Dermis blood vessel endothelial cell (primary cell): ENCODE measurements at regions not wholly inside any gene's neighbourhood (a gene's known extent, or its start where the extent isn't known, plus 50 kb on each side); places are given as distances from the start of the nearest gene placed in this dataset.
"Not testable (repeated sequence)": the region's sequence is repeated elsewhere in the genome, so short reads cannot be mapped to it uniquely, and the experiment has no call there.

Source experiments
- DNase-seq: peaks from one replicate; pipeline ENCODE4 v3.0.0; 2010

DNA sequence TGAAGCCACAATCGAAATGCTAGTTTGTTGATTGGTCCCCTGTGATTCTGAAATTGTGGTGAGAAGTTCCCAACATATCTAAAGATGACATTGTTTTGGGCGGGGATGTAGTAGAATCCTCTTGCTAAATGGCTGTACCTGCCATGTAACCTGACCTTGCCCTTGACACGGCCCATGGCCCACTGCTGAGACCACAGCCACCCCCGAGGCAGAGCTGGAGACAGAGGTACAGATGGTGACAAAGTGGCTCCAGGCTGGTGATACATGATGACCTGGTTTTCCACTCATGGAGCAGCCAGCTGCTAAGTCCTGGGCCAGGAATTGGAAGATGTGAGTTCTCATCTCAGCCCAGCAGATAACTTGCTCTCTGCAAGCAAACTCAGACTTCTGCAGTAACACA lies 226.5 kb downstream of the FOXD2 start:
- DNase-seq, result no peak

GRCh38 chr1:47664896-47665295 lies 227.1 kb downstream of the FOXD2 start:
- not testable (repeated sequence) for DNase-seq

GRCh38 chr1:47669081-47669585 lies 231.3 kb downstream of the FOXD2 start:
- DNase-seq, result no peak

- DNase-seq, result no peak
Observed at GRCh38 chr1:47672622-47673021, 234.8 kb downstream of the FOXD2 start.

- no peak for DNase-seq
Observed at GRCh38 chr1:47674189-47674588, 236.3 kb downstream of the FOXD2 start.

DNA sequence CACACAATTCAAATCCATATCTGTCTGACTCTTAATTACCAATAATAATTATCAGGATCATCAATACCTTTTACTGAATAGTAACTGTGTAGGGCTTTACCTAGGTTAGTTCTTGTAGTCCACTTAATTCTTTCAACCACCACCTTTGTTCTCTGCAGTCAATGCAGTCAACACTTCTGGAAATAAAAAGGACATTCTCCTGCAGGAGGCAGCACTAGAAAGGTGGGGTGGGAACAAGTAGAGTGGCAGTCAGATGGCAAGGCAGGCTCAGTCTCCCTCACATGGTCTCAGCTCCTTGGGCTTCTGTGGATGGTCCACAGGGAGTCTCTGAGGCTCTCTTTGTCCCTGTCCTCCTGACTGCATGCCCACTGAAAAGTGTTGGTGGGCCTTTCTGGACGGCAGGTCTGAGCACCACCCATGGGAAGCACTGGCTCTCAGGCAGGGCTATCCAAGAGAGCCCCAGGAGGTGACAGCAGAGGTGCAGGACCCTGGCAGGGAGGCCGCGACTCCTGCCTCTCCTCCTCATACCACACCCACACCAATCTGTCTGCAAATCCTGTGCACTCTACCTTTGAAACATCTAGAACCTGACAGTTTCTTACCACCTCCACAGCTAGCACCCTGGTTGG lies 237.3 kb downstream of the FOXD2 start:
- no peak for DNase-seq

- DNase-seq, result no peak
Observed at GRCh38 chr1:47675721-47676120, 237.9 kb downstream of the FOXD2 start.

- DNase-seq, result no peak
Observed at GRCh38 chr1:47676311-47677054, 238.6 kb downstream of the FOXD2 start.

GRCh38 chr1:47677241-47677940 lies 239.5 kb downstream of the FOXD2 start:
- DNase-seq, result no peak

GRCh38 chr1:47678464-47678980 lies 240.7 kb downstream of the FOXD2 start:
- DNase-seq, result no peak

DNA sequence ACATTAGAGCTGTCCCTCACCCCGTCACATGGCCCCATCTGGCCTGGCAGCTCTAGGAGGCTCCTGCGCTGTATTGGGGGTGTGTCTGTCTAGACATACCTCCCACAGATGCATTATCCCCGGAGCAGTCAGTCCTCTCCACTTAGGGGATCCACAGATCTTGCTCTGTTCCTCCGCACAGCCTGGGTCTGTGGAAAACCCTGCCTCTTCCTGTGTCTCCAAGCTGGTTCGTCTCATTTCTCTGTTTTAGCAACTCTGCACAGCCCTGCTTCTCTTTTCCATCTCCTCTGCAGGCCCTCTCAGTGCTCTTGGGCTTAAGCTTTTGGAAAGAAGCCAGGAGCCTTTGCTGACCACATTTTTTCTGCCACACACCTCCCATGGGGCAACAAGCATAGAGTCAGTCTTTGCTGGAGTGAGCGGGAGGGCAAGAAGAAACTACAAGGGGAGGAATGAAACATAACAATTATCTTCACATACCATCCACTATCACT lies 241.5 kb downstream of the FOXD2 start:
- DNase-seq, result no peak

- no peak for DNase-seq
Observed at GRCh38 chr1:47679826-47680225, 242.0 kb downstream of the FOXD2 start.

DNA sequence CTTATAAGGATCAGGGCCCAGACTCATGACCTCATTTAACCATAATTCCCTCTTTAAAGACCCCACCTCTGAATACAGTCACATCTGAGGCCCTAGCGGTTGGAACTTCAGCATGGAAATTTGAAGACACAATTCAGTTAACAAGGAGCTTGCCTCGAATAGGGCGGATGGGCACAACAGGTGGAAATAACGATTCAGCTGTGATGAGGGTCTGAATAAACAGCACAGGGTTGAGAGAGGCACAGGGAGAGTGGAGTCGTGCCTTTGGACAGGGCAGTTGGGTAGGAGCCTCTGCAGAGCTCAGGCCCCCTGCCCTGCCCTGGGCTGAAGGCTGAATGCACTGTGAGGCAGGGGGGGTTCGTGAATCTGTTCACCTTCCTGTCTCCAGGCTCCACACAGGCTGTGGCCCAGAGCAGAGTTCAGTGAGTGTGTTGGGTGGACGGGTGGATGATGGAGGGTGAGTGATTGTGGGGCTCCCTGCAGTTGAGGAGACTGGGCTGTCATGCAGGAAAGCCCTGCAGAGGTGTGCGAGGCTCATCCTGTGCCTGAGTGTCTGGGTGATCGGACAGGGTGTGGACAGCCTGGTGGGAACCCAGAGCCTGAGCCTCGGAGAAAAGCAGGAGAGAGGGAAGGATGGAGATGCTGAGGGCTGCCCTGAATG lies 243.1 kb downstream of the FOXD2 start:
- DNase-seq, result no peak

DNA sequence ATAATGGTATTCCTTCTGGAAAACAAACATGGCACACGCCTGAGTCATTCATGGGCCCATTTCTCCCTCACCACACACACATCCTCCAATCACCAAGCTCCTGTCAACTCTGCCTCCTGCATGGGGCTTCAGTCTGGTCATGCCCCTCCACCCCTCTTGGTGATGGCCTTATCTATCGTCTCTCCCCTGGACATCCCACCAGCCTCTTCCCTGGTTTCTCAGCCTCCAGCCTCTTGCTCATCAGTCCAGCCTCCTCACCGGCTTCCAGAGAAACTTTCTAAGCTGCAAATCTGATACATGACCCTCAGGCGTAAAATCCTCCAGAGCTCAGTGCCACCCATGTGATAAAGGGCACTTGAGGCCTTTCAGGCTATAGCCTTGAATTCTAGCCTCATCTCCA lies 243.9 kb downstream of the FOXD2 start:
- DNase-seq, result no peak

- DNase-seq, result no peak
Observed at GRCh38 chr1:47682198-47682597, 244.4 kb downstream of the FOXD2 start.

GRCh38 chr1:47682786-47683350 lies 245.0 kb downstream of the FOXD2 start:
- no peak for DNase-seq

- no peak for DNase-seq
Observed at GRCh38 chr1:47683401-47683800, 245.6 kb downstream of the FOXD2 start.

DNA sequence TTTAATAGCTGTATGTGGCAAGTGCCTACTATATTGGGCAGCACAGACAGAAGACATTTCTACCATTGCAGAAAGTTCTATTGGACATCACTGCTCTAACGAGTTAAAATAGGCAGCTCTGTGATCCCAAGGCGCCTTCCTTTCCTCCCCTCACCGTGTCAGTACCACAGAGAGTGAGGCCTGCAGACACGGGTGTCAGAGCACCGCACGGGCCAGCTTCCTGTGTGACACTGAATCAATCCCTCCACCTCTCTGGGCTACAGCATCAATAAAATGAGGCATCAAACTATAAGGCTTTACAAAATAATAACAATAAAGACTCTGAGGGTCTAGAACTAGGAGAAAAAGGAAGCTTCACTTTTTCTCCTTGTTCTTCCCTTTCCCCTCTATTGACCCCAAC lies 246.7 kb downstream of the FOXD2 start:
- no peak for DNase-seq

- DNase-seq, result no peak
Observed at GRCh38 chr1:47684964-47685762, 247.3 kb downstream of the FOXD2 start.

DNA sequence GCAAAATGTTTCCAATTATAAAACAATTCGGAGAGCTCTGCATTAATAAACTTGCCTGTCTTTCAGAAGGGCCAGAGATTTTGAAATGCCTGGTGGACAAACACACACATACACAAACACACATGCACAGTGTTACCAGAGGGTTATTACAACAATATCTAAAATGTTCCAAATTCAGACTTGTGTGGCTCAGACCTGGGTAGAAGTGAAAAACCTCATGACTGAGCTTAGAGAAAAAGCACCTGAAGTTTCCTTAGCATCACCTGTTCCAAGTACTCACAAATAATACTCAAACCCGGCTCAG lies 247.9 kb downstream of the FOXD2 start:
- DNase-seq, result no peak

DNA sequence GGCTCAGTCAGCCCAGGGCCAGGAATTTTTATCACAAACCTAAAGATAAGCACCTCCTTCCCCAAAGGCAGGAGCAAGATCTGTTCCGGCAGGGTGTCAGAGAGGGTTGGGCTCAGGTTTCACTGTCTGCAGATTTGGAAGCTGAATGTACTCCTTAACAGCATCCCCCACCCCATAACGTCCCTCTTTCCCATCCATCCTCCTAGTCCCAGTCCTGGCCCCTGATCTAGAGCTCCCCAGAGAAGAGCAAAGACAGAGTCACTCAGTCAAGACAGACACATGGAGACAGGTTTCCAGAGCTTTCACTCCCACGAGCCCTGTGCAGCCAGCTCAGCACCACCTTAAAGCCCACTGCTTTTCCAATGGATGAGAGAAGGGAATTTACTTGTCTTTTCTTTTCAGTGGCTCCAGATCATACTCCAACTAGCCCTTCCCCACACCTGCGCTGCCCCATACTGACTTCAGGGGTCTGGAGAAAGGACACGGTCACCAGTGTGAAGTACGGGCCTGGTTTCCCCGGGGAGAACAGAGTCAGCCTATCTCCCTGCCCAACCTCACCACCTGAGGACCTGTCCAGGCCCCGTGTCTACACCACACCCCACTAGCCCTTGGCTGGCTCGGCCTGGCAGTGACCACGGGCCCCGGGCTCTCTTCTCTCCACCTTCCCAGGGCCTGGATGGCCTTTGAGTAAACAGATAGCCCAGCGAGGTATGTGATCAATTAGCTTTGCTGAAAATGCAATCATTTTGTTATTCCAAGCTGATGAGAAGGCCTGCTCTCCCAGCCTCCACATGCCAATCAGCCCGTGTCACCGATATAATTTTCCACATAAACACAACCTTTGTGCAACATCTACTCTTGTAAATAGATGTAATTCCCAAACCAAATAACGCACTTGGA lies 249.1 kb downstream of the FOXD2 start:
- DNase-seq, result no peak
